G401 (cell line): ENCODE measurements at regions not wholly inside any gene's neighbourhood (a gene's known extent, or its start where the extent isn't known, plus 50 kb on each side); places are given as distances from the start of the nearest gene placed in this dataset.

ENCODE experiments used
- DNase-seq: peaks from one replicate; pipeline ENCODE4 v3.0.0-alpha.2; 2015; ENCODE audit warnings: low spot score
- in situ Hi-C: cut with HindIII; loops from 2 replicates; pipeline ENCODE4 v1.10.0; 2016; ENCODE audit warnings: low sequenced_read_pairs, mixed read lengths

GRCh38 chr5:73298772-73299630 lies 126.0 kb downstream of the TMEM174 start:
- in situ Hi-C loops, result no loop called here
- DNase-seq, result no peak

DNA sequence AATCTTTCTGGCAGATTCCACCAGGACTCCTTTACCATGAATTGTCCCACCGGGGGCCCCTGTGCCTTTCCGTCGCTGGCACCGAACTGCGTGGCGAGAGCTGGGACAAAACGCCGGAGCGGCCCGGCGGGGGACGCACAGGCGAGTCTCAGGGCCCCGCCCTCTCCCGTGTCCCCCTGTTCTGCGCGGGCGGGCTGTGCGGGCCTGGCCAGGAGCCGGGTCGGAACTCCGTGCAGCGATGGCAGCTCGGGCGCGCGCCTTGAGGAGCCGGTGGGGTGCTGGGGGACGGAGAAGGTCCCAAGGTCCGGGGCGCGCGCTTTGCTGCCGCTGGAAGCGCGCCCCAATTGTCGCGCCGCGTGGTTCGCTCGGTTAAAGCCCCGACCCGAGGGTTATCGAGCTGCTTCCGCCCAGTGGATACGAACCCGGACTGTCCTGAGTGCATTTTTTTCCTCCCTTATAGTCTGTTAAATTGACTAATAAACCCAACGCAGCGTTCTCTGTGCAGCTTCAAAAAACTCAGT lies 125.3 kb downstream of the TMEM174 start:
- no peak for DNase-seq
- in situ Hi-C loops, result no loop called here

DNA sequence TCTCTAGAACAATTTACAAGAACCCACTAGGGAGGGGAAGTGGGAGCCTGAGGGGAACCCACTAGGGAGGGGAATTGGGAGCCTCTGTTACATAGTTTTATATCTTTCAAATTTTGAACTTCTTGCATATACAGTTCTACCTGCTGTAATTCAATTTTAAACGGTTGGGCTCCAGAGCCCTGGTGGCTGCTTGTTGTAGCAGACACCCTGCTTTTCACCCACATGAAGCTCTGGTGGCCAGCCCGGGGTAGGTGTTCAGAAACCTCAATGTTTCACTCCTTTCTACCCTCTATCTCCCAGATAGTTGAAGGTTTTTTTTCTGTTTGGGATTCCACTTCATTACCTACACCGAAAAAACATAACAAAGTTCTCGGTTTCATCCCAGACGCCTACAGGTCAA lies 124.4 kb downstream of the TMEM174 start:
- DNase-seq, result no peak
- in situ Hi-C loops, result no loop called here

GRCh38 chr5:73296772-73297171 lies 123.8 kb downstream of the TMEM174 start:
- DNase-seq, result no peak
- in situ Hi-C loops, result no loop called here

DNA sequence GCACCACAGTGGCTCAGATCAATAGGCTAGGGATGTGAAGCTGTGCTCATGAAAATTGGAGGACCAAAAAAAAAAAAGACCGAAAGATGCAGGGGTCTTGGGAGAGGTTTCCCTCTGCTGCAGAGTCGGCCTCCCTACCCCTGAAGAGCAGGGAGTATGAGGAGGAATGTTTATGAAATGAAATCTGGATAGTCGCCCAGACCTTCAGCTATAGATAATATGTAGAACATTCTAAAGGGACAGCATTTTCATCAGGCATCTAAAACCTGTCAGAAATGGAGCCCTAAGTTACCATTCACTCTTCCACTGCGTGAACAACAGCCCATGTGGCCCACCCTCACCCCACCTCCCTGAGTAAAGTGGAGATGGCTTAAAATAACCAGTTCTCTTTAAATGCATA lies 122.9 kb downstream of the TMEM174 start:
- in situ Hi-C loops, result no loop called here
- no peak for DNase-seq

GRCh38 chr5:73295447-73295846 lies 122.5 kb downstream of the TMEM174 start:
- DNase-seq, result peak; percentile 66
- in situ Hi-C loops, result no loop called here

GRCh38 chr5:73292816-73293459 lies 119.9 kb downstream of the TMEM174 start:
- no peak for DNase-seq
- in situ Hi-C loops, result no loop called here

DNA sequence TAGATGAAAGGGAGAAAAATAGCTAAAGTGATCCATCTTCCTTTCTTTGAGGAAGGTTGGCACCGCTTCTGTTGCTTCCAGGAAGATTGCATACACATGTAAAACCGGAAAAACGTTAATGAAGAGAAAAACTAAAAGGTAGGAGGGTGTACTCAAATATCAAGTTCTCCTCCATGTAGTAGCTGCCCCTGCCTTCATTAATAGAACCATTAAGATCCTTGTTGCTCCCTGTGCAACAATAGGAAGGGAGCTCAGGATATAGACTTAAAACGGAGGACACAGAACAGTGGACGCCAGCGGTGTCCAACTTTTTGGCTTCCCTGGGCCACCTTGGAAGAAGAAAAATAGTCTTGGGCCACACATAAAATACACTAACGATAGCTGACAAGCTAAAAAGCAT lies 118.9 kb downstream of the TMEM174 start:
- in situ Hi-C loops, result no loop called here
- no peak for DNase-seq

DNA sequence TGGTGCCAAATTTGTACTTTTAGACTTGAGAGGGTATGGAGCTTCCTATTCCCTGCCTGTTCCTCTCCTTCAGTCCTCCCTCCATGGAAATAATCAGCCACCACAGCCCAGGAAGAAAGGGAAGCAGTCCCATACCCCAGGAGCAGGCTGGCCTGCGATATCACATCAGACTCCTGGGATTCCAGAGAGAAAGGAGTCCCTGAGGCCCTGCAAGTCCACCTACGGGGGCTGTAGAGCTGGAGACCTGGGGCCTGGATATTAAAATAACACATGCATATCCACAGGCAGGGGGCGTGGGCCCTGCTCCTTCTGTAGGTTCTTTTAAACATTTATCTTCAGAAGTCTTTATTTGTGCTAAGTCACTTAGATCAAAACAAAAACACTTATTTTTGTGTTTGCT lies 117.2 kb downstream of the TMEM174 start:
- DNase-seq, result no peak
- in situ Hi-C loops, result no loop called here

GRCh38 chr5:73288803-73289720 lies 116.1 kb downstream of the TMEM174 start:
- in situ Hi-C loops, result no loop called here
- DNase-seq, result no peak

GRCh38 chr5:73286896-73287295 lies 113.9 kb downstream of the TMEM174 start:
- in situ Hi-C loops, result no loop called here
- no peak for DNase-seq

DNA sequence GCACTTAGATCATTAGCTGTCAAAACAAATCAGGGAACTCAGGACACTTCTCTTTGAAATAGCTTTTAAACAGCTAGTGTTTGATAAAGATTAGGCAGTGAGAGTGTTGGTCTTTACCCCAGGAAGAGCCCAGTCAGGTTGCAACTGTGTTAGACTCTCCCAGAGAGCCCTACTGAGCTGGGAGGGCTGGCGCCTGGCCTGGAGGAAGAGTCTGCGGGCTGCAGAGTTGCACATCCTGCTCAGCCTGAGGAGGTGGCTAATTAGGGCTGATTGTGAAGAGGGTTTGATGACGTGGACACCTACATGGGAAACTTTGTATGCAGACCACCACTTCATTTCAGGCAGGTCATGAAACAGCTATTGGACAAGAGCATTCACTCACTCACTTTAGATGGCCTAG lies 112.0 kb downstream of the TMEM174 start:
- DNase-seq, result no peak
- in situ Hi-C loops, result no loop called here

- in situ Hi-C loops, result no loop called here
- DNase-seq, result peak; percentile 39
Measured at GRCh38 chr5:73284220-73284795, 111.3 kb downstream of the TMEM174 start.

DNA sequence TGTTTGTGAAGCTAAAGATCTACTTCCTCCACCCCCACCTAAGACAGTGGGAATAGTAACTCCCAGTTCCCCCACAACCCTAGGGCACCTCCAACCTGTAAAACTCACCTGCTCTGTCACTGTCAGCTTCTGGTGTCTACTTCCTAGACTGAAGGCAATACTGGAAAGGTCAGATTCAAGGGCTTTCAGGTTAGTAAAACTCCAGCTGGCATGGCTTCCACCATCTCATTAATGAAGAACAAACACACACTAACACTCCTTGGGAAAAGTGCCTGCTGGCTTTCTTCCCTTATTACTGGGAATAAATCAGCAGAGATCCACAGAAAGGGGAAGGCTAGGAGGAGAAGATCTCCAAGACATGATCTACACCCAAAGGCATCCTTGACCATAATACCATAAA lies 109.9 kb downstream of the TMEM174 start:
- in situ Hi-C loops, result no loop called here
- DNase-seq, result peak; percentile 22

GRCh38 chr5:73282383-73282782 lies 109.4 kb downstream of the TMEM174 start:
- peak; percentile 43 for DNase-seq
- in situ Hi-C loops, result no loop called here

GRCh38 chr5:73280821-73281746 lies 108.1 kb downstream of the TMEM174 start:
- peak; percentile 79 for DNase-seq
- in situ Hi-C loops, result no loop called here

DNA sequence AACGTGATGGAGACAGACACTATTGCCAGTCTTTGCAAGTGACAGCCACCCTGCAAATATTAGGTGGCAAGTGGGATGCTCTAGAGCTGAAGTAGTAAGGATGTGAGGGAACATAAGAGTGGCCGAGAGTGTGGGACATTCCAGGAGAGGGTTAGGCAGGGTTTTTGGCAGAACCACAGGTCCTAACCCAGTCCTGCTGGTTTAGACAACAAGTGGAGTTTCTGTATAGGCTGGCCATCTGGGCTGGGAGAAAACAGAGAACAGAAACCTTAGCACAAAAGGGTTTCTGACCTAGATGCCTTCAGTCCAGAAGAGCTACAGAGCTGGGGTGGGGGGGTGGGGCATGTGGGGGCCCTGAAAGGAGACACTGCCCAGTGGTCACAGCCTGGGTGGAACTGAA lies 107.4 kb downstream of the TMEM174 start:
- peak; percentile 90 for DNase-seq
- in situ Hi-C loops, result no loop called here

DNA sequence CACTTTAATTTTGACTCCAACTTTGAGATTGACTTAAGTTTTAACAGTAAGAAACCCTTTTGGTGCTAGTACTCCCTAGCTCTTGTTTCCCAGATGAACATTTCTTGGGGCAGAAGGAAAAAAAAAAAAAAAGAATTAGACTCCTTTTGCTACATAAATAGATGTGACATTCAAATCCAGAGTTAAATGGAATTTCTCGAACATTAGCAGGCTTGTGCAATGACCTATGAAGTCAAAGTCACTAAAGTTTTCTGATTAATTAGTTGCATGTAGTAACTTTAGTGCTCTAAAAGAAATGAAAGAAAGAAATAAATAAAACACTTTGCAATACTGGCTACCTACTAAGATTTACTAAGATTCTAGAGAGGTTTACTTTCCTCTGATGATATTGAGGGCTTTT lies 106.8 kb downstream of the TMEM174 start:
- no peak for DNase-seq
- in situ Hi-C loops, result no loop called here
